ENCODE measurements at regions not wholly inside any gene's neighbourhood (a gene's known extent, or its start where the extent isn't known, plus 50 kb on each side); places are given as distances from the start of the nearest gene placed in this dataset.
A peak's percentile ranks its signal among the peaks of the same experiment; 100 is the strongest.
"Not testable (repeated sequence)": the region's sequence is repeated elsewhere in the genome, so short reads cannot be mapped to it uniquely, and the experiment has no call there.

GRCh38 chr9:34884747-34885189, 73.3 kb upstream of the PHF24 start:
- no peak for TF ChIP-seq CTCF (conservative IDR thresholded peaks at IDR 0.05; ENCODE audit: low read depth, low read length)
- no peak overlapping the region for H3K4me3 ChIP-seq (ENCODE audit: low read depth, low read length)
- no peak for DNase-seq (ENCODE audit: low read depth)

- no peak for DNase-seq (ENCODE audit: low read depth)
- H3K4me3 ChIP-seq (ENCODE audit: low read depth, low read length), result no peak overlapping the region
- TF ChIP-seq CTCF (conservative IDR thresholded peaks at IDR 0.05; ENCODE audit: low read depth, low read length), result no peak
These were observed 82.0 kb upstream of the PHF24 start for GRCh38 chr9:34876096-34876495.

GRCh38 chr9:34869390-34869789, 88.7 kb upstream of the PHF24 start:
- peak; percentile 56 for TF ChIP-seq CTCF (conservative IDR thresholded peaks at IDR 0.05; ENCODE audit: low read depth, low read length)
- no peak for DNase-seq (ENCODE audit: low read depth)
- H3K4me3 ChIP-seq (ENCODE audit: low read depth, low read length), result no peak overlapping the region

- TF ChIP-seq CTCF (conservative IDR thresholded peaks at IDR 0.05; ENCODE audit: low read depth, low read length), result no peak
- DNase-seq (ENCODE audit: low read depth), result no peak
- no peak overlapping the region for H3K4me3 ChIP-seq (ENCODE audit: low read depth, low read length)
These were observed 91.5 kb upstream of the PHF24 start for GRCh38 chr9:34866614-34867013.

- TF ChIP-seq CTCF (conservative IDR thresholded peaks at IDR 0.05; ENCODE audit: low read depth, low read length), result no peak
- no peak for DNase-seq (ENCODE audit: low read depth)
- H3K4me3 ChIP-seq (ENCODE audit: low read depth, low read length), result no peak overlapping the region
These were observed 94.7 kb upstream of the PHF24 start for GRCh38 chr9:34863426-34863825.

- no peak for TF ChIP-seq CTCF (conservative IDR thresholded peaks at IDR 0.05; ENCODE audit: low read depth, low read length)
- H3K4me3 ChIP-seq (ENCODE audit: low read depth, low read length), result no peak overlapping the region
- DNase-seq (ENCODE audit: low read depth), result no peak
These were observed 95.2 kb upstream of the PHF24 start for GRCh38 chr9:34862836-34863235.

GRCh38 chr9:34862043-34862442, 96.0 kb upstream of the PHF24 start:
- DNase-seq (ENCODE audit: low read depth), result no peak
- no peak for TF ChIP-seq CTCF (conservative IDR thresholded peaks at IDR 0.05; ENCODE audit: low read depth, low read length)
- H3K4me3 ChIP-seq (ENCODE audit: low read depth, low read length), result no peak overlapping the region

- DNase-seq (ENCODE audit: low read depth); H3K4me3 ChIP-seq (ENCODE audit: low read depth, low read length): not testable (repeated sequence)
These were observed 103.1 kb upstream of the PHF24 start for GRCh38 chr9:34855016-34855415.

Data from epithelial cell of proximal tubule (primary cell).